GM19240 (cell line): ENCODE measurements at regions not wholly inside any gene's neighbourhood (a gene's known extent, or its start where the extent isn't known, plus 50 kb on each side); places are given as distances from the start of the nearest gene placed in this dataset.
"Not testable (repeated sequence)": the region's sequence is repeated elsewhere in the genome, so short reads cannot be mapped to it uniquely, and the experiment has no call there.

Experiments
- DNase-seq: peaks from one replicate; pipeline ENCODE4 v3.0.0; 2011; ENCODE audit warnings: low spot score; ENCODE audit not compliant: insufficient read length

DNA sequence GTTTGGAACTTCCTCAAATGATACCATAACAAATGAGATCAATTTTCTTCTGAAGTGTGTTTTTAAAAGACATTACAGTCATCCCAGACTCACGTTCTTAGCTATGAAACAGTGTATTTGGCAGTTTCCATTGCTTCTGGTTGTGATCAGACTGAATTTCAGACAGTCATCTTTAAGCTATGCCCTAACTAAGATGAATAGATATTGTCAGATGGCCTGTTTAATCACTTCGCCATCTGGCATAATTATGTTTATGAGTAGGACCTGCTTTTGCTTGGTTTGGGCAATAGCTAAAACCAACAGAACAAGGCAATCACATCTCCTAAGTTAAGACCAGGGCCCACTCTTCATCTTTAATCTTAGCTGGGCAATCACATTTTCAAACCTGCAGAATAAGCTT is 313.1 kb downstream of the SV2B start:
- DNase-seq: no peak

DNA sequence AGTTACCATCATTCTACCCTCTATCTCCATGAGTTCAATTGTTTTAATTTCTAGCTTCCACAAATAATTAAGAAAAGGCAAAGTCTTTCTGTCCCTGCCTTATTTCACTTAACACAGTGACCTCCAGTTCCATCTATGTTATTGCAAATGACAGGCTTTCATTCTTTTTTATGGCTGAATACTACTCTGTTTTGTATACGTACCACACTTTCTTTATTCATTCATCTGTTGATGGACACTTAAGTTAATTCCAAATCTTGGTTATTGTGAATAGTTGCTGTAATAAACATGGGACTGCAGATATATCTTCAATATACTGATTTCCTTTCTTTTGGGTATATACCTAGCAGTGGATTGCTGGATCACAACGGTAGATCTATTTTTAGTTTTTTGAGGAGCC is 314.1 kb downstream of the SV2B start:
- DNase-seq: no peak

DNA sequence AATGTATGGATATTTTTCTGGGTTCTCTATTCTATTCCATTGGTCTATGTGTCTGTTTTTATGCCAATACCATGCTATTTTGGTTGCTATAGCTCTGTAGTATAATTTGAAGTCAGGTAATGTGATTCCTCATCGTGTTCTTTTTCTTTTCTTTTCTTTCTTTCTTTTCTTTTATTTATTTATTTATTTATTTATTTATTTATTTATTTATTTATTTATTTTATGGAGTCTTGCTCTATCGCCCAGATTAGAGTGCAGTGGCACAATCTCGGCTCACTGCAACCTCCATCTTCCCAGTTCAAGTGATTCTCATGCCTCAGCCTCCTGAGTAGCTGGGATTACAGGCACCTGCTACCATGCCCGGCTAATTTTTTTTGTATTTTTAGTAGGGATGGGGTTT is 315.2 kb downstream of the SV2B start:
- DNase-seq: not testable (repeated sequence)

DNA sequence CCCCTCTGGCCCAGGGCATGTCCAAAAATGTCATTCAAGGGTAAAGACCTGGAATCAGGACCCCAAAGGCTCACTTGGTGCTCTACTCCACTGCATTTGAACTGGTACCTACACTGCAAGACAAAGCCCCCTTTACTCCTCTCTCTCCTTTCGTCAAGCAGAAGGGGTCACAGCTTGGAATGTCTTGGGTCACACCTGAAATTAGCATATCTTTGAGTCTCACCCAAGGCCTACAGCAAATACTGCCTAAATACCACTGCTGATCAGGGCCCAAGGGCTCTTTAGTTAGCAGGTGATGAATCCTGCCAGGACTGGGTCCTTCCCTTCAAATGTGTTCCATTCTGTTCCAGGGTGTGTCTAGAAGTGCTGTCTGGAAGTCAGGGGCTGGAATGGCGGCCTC is 320.6 kb downstream of the SV2B start:
- DNase-seq: no peak

DNA sequence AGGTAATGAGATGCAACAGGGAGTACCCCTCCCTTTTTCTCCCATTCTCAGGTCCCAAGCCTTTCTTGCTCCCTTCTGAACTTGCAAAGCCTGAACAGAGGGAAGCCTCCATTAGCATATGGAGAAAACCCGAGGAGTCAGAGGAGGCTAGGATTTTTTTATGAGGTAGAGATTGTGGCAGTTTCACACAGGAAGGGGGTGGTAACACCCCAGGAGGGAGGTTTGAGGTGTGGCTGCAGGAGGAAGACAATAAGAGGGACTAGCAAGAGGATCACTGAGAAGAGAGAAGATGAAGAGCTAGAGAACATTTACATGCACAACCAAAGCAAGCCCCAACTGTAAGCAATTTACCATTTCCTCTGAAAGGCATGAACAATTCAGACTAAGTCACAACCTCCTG is 322.7 kb downstream of the SV2B start:
- no peak for DNase-seq

DNA sequence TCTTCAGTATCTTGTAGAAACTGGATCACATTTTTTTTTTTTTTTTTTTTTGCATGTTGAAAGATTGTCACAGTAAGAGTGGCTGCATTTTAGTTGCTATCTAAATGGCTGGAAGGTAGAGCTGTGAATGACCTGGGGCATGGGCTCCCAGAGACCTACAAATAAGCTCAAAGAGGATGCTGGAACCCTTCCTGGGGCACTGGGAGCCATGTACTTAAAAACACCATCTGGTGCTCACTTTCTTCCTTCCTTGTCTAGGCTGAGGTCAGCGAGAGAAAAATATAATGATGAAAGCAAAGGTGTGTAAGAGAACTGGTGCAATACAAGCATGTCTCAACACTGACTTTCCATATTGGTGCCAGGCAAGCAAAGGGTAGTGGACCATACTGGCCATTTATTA is 323.9 kb downstream of the SV2B start:
- DNase-seq: no peak

DNA sequence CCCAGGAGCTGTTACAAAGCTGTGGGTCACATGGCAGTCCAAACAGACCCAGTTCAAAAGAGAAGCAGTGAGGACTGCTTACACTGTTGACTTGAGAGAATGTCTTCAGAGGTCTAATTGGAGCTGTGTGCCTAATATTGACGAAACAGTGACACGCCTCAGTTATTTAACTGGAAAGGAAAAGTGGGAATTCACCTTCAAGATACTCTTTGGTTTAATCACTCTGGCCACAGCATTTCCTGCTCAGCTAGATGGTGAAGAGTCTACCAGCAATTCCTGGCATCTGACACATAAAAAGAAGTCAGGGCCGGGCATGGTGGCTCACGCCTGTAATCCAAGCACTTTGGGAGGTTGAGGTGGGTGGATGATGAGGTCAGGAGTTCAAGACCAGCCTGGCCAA is 326.4 kb downstream of the SV2B start:
- DNase-seq: no peak

DNA sequence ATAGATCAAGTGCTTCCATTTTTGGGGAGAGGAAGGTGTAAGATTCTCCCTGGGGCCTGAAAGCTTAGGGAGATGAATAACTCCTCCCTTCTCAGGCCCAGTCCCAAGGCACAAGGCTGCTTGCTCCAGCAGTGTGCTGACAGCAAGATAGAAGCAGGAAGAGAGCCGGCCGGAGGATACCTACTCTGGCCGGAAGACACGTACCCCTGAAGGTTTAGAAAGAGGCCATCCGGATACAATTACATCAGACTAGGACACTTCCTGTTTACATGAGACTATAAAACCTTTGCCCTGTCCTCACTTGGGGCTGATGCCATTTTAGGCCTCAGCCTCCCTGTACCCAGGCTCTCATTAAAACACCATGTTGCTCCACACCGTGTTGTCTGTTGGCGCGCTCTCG is 329.9 kb downstream of the SV2B start:
- DNase-seq: no peak

DNA sequence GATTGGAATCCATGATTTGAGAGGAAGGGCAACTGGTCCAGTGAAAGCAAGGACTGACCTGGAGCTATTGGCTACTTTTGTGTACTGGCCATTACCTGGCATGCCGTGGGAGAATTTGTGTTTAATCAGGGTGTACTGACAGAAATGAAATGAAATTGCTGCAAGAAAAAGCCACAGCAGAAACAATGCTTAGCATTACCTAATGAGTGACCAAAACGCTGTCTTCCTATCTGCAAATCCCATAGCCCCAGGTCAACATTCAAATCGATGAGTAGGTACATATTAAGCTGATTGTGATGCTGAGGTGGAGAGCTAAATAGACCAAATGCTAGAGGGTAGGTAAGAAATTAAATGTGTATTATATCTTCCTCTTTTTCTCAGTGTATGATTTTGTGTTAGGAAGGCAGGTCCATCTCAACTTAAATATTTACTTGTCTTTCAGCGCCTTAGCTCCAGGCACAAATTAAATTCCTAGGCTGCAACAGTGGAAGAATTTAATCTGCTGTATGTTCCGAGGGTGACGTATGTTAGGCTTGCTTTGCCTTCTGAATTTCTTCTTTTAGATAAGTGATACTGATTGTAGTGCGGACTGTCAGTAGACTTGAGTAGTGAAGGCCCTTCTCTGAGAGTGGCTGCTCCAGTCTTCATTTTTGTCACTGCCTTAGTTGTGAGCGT is 331.1 kb downstream of the SV2B start:
- no peak for DNase-seq

DNA sequence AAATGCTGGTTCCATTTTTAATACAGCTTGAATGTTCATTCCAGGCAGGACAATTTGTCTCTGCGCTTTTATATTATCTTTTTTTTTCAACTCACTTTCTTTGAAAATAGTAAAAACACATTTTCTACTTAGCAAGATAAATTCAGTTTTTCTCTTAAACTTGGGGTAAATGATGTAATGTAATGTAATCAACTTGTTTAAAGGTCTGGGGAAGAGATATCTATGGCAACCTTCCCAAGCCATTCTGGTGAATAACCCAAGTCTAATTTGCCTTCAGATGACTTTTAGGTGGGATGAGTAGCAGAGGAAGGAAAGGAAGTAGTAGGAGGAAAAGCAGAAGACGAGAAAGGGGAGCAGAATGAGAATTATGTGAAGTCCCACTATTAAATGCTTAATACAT is 335.1 kb downstream of the SV2B start:
- DNase-seq: no peak

DNA sequence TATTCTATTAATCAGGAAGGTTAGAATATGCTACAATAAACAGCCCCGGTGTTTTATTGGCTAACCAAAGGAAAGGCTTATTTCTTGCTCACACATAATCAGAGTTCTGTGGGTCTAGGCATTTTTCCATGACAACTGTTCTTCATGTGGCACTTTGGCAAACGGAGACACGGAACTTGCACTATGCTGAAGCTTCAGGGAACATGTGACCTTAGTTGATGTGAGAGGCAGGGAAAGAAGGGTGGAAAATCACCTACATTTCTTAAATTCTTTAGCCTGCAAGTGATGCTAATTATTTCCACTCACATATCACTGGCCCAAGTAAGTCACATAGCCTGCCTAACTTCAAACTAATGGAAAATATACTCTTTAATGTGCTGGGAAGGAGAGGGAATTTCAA is 344.6 kb downstream of the SV2B start:
- no peak for DNase-seq

DNA sequence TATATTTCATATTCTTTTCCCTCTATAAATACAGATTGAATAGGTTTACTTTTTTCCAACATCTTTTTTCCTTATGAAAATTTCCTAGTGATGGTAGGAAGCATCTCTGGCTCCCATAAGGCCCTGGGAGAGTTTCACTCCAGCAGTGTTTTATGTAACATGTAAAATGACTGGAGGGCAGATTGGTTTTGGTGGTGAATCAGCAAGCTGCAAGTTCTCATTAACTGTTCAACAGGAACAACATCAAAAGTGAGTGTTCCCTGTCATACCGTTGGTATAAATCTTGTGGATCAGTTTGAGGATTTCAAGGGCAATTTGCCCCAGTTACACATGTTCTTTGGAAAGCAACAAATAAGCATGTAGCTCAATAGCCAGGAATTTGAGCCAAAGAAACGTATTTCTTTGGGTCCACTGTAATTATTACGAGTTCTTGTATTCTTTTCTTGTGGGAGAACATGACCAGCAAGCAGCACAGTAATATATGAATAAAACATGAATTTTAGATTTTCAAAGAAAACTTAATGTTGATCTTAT is 345.7 kb downstream of the SV2B start:
- DNase-seq: no peak

DNA sequence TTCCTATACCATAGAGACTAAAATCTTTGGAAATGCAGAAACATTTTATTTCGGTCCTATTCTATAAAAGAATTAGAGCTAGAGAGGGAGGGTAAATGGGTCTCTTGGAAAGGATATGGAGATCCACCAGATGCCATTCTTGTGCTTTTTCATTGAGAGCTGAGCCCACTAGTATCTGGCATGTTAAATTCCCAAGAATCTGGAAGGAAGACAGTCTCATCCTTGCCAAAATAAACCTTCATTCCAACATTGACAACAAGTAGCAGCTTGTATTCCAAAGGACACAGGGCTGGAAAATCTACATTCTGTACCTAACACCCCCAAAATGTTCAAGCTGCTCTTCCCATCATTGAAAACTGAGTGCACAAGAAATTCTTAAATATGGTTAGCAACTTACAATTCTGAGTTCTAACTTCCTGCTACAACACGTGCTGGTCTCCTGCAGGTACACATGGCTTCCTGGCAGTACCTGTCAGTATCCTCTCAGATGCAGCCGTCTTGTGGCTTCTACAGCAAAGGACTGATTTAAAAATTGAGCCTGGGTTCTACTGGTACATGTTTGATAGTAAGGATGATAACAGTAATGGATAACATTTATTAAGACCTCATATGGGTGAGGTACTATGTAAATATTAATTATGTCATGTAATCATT is 348.1 kb downstream of the SV2B start:
- no peak for DNase-seq

DNA sequence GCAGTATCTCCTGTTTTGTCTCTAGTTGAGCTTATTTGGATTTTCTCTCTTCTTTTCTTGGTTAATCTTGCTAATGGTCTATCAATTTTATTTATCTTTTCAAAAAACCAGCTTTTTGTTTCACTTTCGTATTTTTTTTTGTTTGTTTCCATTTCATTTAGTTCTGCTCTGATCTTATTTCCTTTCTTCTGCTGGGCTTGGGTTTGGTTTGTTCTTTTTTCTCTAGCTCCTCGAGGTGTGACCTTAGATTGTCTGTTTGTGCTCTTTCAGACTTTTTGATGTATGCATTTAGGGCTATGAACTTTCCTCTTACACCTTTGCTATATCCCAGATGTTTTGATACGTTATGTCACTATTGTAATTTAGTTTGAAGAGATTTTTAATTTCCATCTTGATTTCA is 353.3 kb downstream of the SV2B start:
- DNase-seq: not testable (repeated sequence)

DNA sequence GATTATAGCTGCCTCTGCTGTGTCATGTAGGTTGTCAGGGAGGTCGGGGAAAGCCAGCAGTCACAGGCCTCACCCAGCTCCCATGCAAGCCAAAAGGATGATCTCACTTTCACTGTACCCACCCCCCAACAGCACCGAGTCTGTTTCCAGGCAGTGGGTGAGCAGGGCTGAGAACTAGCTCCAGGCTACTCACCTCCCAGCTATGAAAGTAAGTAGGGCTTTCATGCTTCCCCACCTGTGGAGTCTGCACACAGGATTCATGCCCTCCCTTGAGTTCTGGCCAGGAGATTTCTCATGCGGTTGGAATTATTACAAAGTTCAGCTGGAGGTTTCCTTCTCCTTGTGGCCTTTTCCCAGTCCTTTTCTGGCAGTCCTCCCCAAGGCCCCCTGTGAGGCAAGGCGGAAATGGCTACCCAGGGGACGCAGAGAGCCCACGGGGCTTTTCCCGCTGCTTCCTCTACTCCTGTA is 356.2 kb downstream of the SV2B start:
- no peak for DNase-seq

DNA sequence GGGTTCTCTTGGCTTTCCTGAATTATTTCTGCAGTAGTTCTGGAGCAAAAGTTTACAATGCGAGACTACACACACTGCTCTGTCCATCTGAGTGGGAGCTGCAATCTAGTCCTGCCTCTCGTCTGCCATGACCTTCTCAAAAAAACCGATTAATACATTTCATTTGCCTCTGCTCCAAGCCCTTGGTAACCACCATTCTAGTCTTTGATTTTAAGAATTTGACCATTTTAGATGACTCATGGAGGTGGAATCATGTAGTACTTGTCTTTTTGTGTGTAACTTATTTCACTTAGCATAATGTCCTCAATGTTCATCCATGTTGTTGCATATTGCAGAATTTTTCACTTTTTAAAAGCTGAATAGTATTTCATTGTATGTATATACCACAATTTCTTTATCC is 356.9 kb downstream of the SV2B start:
- no peak for DNase-seq

DNA sequence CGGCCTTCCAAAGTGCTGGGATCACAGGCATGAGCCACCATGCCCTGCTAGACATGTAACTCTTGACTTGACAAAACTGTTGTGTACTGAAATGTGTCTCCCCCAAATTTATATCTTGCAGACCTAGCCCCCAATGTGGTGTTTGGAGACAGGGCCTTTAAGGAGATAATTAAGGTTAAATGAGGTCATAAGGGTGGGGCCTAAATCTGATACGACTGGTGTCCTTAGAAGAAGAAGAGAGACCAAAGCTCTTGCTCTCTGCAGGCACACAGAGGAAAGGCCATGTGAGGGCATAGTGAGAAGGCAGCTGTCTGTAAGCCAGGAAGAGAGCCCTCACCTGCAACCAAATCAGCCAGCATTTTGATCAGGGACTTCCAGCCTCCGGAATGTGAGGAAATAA is 361.3 kb downstream of the SV2B start:
- DNase-seq: no peak

DNA sequence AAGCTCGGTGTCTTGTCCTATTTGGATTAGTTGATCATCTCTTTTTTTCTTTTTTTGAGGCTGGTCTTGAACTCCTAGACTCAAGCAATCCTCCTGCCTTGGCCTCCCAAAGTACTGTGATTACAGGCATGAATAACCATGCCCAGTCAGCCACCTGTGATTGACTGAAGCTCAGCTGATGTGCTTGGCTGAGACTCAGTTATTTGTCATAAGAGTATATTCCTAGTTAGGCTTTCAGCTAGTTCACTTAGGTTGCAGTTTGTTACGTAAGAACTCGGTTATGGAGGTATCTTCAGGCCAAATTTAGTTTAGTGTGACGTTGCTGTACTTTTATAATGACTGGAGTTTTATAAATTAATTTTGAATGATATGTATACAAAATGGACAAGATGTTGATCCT is 365.0 kb downstream of the SV2B start:
- no peak for DNase-seq

DNA sequence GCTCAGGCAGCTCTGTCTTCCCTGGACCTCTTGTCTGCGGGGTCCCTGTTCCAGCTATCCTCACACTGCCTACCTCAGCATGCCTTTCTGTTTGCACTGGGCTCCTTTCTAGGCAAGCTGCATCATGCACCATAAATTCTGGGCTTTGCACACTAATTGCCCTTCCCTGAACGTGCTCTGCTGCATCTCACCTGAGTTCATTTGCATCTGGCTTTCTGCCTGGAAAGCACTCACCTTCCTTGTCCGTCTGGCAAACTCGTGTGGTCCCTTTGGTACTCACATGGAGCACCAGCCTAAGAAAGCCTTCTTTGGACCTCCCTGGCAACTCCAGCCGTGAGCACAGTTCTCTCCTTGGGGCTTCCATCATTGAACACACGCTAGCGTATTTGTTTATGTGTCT is 365.6 kb downstream of the SV2B start:
- no peak for DNase-seq

DNA sequence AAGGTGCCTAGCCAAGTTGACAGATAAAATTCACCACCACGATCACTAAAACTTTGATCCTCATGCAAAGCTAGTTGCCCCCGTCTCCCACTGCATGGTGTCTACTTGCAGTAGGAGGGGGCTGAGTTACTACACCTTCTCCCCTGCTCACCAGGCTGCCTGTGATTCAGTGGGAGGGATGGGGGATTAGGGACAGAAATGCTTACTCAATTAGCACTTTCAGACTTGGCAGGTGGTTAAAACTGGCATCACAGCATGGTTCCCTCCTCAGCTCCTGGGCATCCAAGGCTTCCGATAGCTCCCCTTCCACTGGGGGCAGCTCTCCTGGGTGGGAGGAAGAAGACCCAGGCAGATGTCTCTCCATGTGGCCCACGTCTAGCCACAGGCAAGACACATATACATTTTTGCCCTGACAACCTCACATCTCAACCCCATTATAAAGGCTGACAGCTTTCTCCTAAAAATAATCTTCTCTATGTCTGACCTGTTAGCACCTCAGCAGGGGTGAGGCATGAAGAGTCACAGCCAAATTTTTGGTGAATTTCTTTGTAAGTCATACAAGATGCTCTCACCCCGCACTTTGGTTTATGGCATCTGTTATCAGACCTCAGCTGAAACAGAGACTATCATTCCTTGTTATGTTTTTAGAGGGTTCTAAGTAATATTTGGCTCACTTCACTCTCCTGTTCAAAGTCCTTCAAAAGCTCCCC is 369.0 kb downstream of the SV2B start:
- DNase-seq: no peak

DNA sequence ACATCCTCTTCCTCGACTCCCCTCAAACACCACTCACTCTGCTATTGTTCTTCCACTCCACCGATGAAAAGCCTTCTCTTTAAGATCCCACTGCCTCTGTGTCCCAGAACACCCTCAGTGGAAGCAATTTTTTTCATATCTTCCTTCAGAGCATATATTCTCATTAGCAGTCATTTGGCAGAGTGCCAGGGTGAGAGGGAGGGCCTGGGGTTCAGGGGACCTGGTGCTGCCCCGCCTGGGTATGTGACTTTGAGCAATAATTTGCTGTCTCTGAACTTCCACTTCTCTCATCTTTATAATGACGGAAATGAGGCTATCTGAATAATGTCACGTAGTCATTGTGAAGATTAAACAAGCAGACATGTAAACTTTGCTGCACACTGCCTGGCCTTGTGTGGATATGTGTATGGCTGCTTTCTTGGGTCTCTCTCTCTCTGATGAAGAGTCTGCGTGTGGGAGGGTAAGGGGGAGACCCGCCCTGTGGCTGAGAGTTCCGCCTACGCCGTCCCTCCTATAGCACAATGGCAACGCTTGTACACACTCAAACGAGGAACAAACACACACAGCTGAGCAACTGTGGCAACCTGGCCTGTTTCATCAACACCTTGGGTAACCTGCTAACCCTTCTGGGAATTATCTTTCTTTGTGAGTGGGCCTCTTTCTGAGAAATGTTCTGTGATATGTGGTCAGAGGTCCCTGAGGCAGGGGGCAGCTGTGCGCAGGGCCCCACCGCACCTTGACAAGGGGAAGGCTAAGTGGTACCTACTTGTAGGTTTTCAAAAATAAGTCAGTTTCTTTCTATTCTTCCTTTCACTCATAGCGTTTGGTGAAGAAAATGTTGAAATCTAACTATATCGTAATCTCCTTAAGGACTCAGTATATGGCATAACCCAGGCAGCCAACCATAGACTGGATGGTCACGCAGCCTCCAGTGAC is 369.8 kb downstream of the SV2B start:
- no peak for DNase-seq
